GM19467 (cell line): ENCODE measurements at regions not wholly inside any gene's neighbourhood (a gene's known extent, or its start where the extent isn't known, plus 50 kb on each side); places are given as distances from the start of the nearest gene placed in this dataset.
"Not testable (repeated sequence)": the region's sequence is repeated elsewhere in the genome, so short reads cannot be mapped to it uniquely, and the experiment has no call there.

ENCODE experiments used
- ATAC-seq: cut with Tn5 transposase; IDR thresholded peaks from one replicate; pipeline ENCODE4 v1.9.1; 2021; ENCODE audit warnings: mild to moderate bottlenecking, moderate library complexity; ENCODE audit not compliant: unreplicated experiment

DNA sequence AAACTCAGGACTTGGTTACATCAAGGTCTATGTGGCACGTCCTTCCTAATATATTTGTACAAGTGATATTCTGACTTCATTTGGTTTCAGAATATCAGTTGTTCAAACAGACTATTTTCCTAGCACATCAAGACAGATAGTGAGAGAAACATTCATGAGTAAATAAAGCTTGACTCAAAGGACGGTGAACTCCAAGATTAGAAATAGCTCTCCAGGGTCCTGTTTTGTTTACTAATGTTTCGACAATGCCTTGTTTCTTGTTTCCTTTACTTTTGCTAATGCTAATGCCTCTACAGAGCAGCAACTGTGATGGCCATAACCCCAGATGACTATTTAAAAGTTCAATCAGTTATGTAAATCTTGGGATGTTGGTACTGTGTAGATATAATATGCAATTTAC is 313.9 kb downstream of the KLF12 start:
- ATAC-seq: peak; percentile 18

DNA sequence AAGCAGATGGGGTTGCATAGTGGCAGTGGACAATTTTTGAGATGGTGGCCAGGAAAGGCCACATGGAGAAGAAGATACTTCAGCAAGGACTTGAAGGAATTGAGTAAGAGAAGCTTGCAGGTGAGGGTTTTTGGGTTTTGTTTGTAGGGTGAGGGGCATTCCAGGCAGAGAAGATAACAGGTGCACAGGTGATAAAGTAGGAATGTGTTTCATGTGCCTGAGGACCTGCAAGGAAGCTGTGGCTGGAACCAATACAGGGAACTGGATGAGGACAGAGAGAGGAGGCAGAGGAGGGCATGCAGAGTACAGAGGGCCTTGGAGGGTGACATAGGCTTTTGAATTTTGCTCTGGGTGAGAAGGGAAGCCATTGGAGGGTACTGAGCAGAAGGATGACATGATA is 314.5 kb downstream of the KLF12 start:
- ATAC-seq: no peak

DNA sequence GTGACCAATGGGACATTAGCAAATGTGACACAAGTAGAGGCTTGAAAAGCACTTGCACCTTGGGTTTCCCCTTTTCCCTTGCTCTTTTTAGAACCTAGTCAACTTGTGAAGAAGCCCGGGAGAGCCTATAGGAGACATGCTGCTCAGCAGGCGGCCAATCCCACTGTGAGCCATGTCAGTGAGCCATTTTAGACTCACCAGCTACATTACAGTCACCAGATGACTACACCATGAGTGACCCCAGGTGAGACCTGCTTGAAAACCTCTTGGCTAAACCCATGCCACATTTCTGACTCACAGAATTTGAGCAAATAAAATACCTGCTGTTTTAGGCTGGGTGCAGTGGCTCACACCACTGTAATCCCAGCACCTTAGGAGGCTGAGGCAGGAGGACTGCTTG is 317.5 kb downstream of the KLF12 start:
- no peak for ATAC-seq

DNA sequence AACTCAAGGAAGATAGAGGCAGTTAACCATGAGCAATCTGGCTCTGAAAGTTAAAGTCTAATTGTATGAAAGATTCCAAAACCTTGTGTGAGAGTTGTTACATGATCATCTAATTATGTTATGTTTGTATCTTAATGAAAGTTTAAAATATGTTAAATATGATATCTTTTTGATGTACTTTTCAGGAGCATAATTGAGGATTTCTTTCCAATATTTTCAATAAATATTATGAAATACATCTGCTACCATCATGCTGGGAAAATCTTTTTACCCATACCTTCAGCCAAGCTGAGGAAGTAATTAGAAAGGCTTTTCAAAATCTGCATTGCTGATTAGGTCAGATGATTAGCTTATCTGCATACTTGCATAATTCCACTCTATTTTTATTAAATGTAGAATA is 318.4 kb downstream of the KLF12 start:
- ATAC-seq: no peak

DNA sequence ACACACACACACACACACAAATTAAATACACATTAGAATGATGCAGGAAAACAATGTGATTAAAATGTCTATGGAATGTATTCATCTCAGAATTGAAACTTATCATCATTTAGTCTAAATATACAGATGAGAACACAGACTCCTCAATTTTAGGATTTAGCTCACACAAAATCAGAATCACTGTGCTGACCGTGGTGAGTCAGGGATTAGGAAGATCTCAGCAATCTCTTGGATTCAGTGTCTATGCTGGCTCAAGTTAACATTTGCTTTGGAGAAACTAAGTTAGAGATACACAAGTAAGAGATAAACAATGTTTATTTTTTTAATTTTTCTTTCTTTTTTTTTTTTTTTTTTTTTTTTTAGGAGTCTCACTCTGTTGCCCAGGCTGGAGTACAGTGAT is 323.6 kb downstream of the KLF12 start:
- no peak for ATAC-seq

DNA sequence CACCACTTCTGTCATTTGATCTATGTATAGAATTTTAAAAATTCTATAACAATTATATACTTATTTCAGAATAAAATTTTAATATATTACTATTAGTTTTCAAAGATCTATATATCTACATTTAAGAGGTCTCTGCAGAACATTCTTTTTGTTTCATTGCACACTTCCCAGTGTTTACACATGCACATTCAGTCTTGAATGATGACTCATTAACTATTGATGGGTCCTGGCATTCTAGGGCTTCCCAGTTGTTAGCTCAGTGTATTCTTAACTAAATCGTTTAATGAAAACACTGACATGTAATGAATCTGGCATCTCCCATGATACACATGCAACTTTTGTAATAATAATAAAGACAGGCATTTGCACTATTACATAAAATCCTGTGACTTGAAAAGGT is 324.6 kb downstream of the KLF12 start:
- ATAC-seq: no peak

DNA sequence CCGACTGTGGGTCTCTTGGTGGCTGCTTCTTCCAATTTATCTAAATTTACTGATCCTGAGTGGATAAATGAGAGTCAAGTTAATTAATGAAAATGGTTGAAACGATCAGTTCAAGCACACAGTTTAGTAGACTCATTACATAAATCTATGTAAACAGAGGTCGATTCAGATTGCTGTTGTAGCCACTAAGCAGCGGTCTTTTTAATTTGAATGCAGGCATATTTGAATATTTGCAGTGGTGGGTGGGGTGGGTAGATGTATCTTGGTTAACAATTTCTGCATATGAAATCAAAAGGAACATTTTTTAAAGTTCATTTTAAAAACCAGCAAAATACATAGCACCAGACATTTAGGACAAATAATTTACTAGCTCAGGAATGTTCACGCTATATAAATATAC is 325.9 kb downstream of the KLF12 start:
- ATAC-seq: no peak

DNA sequence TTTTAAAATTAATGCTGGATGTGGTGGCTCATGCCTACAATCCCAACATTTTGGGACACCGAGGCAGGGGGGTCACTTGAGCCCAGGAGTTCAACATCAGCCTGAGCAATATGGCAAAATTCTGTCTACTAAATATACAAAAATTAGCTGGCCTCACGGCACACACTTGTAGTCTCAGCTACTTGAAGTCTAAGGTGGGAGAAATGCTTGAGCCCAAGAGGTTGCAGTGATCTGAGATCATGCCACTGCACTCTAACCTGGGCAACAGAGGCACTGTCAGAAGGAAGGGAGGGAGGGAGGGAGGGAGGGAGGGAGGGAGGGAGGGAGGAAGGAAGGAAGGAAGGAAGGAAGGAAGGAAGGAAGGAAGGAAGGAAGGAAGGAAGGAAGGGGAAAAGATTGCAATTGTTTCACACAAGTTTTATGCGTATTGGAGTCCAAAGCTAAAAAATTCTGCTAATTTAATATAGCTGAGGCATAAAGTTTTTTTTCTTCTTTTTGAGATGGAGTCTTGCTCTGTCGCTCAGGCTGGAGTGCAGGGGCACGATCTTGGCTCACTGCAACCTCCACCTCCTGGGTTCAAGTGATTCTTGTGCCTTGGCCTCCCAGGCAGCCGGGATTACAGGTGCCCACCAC is 328.8 kb downstream of the KLF12 start:
- not testable (repeated sequence) for ATAC-seq

DNA sequence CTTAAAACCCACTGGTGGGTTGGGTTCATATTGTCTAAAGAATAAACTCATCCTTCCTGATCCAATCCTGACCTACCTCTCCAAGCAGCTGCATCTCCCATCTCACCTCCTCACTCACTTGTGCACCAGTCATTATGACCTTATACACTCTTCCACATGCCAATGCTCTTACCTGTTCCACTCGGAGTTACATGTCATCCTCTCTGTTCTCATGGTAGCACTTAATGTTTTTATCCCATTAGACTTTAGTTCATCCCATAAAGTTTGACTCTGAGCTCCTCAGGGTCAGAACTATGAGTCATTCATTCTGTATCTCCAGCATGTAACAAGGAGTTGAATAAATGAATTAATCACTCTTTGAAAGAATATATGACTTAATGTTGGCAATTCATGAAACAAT is 330.2 kb downstream of the KLF12 start:
- no peak for ATAC-seq

DNA sequence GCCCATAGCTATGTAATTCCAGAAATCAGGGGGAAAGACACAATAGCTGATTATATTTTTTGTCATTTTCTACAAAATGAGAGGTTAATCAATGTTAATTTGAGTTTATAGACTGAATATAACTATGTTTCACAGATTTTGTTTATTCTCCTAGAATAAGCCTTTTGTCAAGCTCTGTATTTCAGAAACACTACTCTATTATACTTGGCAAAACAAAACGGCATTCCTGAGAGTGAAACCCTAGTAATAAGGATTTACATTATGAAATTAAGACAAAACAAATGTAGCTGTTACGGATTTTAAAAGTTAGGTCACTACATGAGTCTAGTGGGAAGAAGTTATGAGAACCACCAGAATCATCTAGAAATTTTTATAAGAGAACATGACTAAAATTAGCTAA is 334.2 kb downstream of the KLF12 start:
- no peak for ATAC-seq

DNA sequence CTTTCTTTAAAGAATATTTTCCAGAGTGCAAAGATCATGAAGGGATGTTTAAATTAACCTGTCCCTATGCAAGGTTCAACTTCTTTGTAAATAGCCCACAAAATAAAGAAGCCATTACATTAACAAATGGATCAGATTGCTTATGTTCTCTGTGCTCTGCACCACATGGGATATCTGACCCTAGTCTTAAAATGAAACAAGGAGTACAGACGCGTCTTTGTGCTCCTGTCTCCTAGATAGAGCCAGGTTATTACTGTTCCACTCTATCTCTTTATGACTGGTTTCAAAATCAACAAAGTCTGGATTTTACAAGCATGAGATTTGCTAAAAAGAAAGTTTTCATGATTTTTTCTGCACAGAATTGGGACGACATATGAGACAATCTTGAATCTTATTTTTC is 339.4 kb downstream of the KLF12 start:
- no peak for ATAC-seq

DNA sequence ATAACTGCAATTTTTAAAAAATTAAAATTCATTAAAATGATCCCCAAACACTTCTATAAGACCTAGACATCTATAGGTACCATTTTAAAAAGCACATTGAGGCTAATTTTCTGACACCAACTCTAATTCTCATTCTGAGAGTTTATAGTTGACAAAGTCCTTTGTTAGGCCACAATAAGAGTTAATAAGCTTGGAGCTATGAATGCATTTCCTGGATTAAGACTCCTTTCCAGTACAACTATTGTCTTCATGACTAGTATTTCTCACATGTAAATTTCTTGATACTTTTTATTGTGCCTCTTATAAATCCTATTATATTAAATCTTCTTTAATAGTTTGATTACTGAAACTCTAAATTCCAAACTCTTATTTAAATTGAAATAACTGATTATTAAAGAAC is 340.8 kb downstream of the KLF12 start:
- ATAC-seq: no peak

DNA sequence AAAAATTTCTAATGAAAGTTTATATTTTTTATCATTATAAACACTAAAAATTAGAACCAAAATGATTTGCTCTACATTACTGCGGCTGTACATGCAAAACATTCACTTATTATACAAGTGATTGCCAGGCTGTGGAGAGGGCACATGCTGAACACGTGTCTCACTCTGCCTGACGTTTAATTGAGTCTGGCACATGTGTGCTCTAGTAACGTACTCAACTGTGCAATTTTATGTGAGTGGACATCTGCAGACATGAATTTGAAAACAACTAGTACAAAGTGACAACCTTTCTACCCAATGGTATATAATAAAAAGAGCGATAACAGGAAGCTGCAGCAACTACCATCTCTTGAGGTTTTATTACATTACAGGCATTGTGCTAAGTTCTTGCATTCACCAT is 341.4 kb downstream of the KLF12 start:
- ATAC-seq: no peak

DNA sequence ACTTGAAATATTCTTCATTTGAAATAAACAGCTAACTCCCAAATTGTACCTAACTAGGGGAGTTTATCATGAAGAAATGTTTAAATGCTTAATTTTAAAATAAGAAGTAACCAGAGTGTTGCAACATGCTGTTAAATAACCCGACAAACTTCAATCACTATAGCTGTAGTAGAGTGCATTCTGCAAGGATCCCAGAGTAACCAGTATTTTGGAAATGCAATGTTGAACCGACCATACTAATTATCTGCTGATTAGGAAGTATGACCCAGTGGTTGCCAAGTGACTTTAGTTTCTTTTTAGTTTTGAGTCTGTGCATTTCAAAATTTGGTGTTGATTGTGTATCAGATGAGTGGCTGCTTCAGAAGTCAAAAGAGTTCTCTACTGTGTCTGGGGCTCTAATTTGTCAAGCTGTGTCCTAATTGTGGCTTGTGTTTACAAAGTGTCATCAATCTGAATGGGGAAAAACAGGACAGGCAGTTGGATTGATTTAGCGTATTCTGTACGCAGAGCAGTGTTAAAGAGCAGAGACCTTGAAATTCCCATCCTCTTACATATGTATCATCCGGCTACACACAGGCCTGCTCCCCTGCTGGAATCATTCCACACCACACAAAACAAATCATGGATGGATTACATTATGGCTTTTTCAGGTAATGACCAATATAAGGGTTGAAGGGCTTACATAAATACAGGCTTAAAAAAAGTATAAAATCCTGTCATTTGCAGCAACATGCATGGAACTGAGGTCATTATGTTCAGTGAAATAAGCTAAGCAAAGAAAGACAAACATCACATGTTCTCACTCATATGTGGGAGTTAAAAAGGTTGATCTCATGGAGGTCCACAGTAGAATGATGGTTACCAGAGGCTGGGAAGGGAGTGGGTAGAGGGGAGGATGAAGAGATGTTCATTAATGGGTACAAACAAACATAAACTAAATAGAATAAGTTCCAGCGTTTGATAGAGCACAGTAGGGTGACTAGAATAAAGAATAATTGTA is 351.5 kb downstream of the KLF12 start:
- no peak for ATAC-seq

DNA sequence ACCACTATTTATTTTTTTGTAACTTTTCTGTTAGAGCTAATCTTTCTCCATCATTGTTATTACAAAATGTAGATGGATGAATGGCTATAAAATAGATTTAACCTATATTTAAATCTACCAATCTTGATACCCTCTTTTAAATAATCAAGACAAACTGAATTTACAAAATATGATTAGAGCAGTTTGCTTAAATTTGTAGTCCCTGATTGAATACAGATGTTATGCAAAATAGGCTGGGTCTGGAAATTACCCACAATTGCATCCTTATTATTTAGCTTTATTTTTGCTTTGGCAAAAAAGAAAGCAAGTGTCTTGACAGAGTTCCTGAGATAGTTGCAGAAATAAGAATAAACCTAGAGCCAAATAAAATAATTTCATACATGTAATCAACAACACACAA is 352.8 kb downstream of the KLF12 start:
- no peak for ATAC-seq

DNA sequence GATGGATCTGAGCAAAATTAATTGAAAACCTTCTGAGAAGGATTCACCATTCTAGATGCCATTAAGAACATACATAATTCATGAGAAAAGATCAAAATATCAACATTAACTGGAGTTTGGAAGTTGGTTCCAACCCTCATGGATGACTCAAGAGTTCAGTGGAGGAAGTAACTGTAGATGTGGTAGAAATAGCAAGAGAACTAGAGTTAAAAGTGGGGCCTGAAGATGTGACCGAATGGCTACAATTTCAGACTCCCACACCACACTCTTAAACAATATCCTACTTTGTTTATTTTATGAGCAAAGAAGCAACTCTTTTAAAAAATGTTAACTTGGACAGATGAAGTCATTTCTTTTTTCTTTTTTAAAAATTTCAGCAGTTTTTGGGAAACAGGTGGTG is 354.3 kb downstream of the KLF12 start:
- no peak for ATAC-seq

DNA sequence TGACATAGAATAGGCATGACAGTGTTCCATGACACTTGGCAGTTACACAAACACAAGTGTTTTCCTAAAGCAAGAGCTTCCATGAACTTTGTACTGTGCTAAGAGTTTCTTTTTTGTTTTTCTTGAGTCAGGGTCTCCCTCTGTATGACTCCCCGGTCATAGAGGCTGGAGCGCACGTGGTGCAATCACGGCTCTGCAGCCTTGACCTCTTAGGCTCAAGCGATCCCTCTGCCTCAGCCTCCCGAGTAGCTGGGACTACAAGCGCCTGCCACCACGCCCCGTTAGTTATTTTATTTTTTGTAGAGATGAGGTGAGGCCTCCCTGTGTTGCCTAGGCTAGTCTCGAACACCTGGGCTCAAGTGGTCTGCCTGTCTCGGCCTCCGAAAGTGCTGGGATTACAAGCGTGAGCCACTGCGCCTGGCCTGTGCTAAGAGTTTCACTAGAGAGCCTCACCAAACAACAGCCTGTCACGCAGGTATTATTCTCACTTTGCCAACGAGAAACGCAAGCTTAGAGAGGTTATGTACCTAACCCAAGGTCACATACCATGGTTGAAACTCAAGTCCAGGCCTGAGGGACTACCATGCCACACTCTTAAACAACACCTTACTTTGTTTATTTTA is 355.9 kb downstream of the KLF12 start:
- no peak for ATAC-seq

DNA sequence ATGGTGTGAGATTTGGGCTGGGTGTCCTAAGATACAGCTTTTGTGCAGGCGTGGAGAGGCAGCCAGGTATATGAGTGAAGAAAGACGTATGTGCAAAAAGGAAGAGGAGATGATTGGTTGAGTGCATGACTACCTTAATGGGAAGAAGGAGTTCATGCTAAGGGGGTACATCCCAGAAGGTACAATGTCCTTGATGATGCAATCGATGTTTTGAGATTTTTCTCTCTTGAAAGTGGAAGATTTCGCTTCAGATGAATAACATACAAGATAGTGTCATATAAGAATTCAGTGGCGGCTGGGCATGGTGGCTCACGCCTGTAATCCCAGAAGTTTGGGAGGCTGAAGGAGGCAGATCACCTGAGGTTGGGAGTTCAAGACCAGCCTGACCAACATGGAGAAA is 357.1 kb downstream of the KLF12 start:
- ATAC-seq: no peak

DNA sequence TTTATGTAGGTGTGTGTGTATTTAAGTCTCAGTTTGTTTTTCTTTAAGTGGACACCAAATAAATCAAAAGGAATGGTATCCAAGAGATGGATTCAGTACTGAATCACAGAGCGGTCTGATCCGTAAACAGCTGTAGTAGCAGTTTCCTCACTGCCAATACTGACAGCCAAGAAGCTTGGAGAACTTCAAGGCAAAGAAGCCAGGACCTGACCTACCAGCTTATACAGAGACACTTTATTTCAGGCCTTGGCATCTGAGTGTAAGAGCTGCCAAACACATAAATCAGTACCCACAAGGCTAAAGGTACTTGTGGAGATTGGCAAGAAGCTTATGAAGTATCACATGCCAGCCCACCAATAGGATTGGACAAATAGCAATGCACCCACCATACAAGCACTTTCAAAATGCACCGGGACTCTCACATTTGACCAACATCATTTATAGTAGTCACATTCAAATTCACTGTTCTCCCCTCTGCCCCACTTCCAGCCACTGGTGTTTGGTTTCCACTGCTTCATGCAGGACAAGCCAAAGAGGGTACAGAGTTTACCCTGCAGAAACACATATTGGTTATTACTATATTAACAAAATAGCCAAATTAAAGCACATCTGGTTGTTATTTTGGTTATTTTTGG is 357.9 kb downstream of the KLF12 start:
- no peak for ATAC-seq

DNA sequence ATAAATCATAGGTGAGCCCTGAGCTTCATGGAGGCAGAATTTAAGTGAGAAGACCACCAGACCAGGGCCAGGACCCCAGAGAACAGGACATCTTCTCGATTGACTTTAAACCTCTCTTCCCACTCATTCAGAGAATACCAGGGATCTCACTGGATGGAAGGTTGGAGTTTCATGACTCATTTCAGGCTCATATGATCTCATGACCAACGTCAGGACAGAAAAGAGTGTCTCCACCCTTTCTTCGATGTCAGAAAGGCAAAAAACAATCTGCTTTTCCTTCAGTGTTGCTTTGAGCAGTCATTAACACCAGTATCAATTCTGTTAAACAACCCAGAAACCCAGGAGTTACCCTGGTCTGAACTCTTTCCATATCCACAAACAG is 361.0 kb downstream of the KLF12 start:
- ATAC-seq: no peak

DNA sequence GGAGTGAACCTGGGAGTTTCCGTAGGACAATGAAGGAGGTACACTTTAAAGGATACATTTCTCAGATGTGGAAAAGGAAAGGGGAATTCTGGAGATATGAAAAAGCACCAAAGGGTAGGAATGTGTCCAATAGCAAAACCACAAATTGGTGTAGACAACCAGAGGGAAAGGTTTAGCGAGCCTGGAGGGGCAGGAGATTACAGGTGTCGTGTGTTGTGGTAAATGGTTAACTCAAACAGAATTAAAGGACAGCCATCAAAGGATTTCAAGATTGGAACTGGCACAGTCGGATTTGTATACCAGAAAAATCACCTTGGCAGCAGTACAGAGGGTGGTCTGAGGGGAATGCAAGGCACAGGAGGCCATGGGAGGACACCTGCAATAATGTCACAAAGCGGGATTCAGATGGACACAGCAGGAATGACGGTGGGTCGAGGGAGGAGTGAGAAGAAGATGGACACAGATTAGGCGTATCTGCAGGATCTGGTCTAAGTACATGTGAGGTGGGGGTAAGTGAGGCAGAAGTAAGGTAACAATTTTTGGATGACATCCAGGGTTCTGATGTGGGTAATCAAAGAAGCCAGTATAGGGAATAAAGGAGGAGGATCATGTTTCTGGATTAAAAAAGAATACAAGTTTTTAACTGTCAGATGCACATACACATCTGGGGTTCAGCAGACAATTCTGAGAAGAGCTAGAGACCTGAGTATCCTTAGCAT is 361.6 kb downstream of the KLF12 start:
- ATAC-seq: no peak
